ENCODE measurements at regions not wholly inside any gene's neighbourhood (a gene's known extent, or its start where the extent isn't known, plus 50 kb on each side); places are given as distances from the start of the nearest gene placed in this dataset.

DNA sequence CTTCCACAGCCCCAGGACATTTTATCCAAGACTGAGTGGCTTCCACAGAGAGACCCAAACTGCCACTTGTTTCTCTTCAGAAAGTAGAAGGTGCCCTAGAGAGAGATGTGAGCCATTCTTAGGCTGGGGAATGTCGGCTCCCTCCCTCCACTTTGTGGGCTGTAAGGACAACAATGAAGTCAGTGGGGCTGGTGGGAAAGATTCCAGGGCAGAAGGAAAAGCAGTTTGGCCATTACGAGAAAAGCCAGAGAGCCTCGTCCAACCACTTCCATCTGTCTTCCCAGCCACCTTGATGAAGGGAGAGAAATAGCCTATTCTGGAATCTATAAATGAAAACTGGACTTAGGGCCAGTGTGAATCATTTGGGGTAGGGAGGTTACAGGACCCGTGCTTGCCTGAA, 382.5 kb downstream of the NXPE2 start:
- TF ChIP-seq, protein P1, sequence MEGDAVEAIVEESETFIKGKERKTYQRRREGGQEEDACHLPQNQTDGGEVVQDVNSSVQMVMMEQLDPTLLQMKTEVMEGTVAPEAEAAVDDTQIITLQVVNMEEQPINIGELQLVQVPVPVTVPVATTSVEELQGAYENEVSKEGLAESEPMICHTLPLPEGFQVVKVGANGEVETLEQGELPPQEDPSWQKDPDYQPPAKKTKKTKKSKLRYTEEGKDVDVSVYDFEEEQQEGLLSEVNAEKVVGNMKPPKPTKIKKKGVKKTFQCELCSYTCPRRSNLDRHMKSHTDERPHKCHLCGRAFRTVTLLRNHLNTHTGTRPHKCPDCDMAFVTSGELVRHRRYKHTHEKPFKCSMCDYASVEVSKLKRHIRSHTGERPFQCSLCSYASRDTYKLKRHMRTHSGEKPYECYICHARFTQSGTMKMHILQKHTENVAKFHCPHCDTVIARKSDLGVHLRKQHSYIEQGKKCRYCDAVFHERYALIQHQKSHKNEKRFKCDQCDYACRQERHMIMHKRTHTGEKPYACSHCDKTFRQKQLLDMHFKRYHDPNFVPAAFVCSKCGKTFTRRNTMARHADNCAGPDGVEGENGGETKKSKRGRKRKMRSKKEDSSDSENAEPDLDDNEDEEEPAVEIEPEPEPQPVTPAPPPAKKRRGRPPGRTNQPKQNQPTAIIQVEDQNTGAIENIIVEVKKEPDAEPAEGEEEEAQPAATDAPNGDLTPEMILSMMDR (IDR thresholded peaks at IDR 0.05 in 2 of 3, conservative IDR thresholded peaks at IDR 0.05 in 1 of 3; ENCODE audit: borderline replicate concordance in 1 of 3, insufficient read depth in 1 of 3, low read depth in 2 of 3, low read length in 2 of 3), result no peak
- POLR2A ChIA-PET, result no interaction called here

DNA sequence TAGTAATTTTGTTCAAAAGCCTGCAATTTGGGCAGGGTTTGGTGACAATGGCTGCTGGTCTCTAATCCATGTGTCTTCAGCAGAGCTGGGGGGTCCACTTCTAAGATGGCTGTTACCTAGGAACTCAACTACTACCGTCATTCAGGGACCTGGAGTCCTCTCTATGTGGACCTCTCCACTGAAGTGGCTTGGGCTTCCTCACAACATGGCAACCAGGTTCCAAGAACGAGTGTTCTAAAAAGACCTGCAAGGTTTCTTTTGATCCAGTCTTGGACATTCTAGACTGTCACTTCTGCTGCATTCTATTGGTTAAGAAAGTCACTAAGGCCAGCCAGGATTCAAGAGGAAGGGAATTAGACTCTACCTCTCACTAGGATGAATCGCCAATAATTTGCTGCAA, 387.0 kb downstream of the NXPE2 start:
- no peak overlapping the region for H2AFZ ChIP-seq (ENCODE audit: low read depth, low read length, poor library complexity, severe bottlenecking)
- CTCF ChIA-PET, result no interaction called here

More for the DNA sequence above, 382.5 kb downstream of the NXPE2 start:
- no peak overlapping the region for H3K4me2 ChIP-seq (ENCODE audit: low read length)
- H3K9me2 ChIP-seq (ENCODE audit: insufficient read depth), result no peaks in the 10 kb centered on the region
- H3K79me2 ChIP-seq (ENCODE audit: insufficient read depth, low read length), result no peaks in the 10 kb centered on the region
- no peak overlapping the region for H3K4me3 ChIP-seq (replicated peaks in 1 of 2; ENCODE audit: low read depth in 1 of 2, low read length in 2 of 2)
- intact Hi-C loops (cut with micrococcal nuclease), result no loop called here
- ATAC-seq, result no peak
- H3K9me3 ChIP-seq (ENCODE audit: control insufficient read depth in 1 of 2, insufficient read depth in 1 of 2, low read depth in 1 of 2, low read length in 2 of 2), result peaks cover 8 to 18% of the 10 kb centered on the region in 2 experiments; a peak in 2 of 4 replicates
- no peaks in the 10 kb centered on the region for H3K27me3 ChIP-seq (ENCODE audit: insufficient read depth, low read length)
- no peaks in the 10 kb centered on the region for H4K20me1 ChIP-seq (ENCODE audit: insufficient read depth)
- no peak overlapping the region for H3K9ac ChIP-seq (ENCODE audit: low read length)
- no peak overlapping the region for H3K27ac ChIP-seq (ENCODE audit: low read depth, low read length)
- no peaks in the 10 kb centered on the region for H3K36me3 ChIP-seq (ENCODE audit: control insufficient read depth in 1 of 2, insufficient read depth in 2 of 2, low read length in 2 of 2)
- no peaks in the 10 kb centered on the region for H3K4me1 ChIP-seq (ENCODE audit: control insufficient read depth in 1 of 2, insufficient read depth in 2 of 2, low read length in 2 of 2)
- ChIA-PET RAD21 (ENCODE audit: low non-redundant PET in 1 of 2, low total read pairs in 2 of 2, uncharacterized antibody in 2 of 2, unreplicated experiment in 2 of 2) (no interaction called here), CTCF (no interaction called here)
- no peak overlapping the region for H2AFZ ChIP-seq (ENCODE audit: low read depth, low read length, poor library complexity, severe bottlenecking)
- no TSS peak for BruUV-seq (replicated peaks)
- no peak for DNase-seq (ENCODE audit: low read depth, low spot score)

More for the DNA sequence above, 387.0 kb downstream of the NXPE2 start:
- RAD21 ChIA-PET (ENCODE audit: low non-redundant PET in 1 of 2, low total read pairs in 2 of 2, uncharacterized antibody in 2 of 2, unreplicated experiment in 2 of 2), result no interaction called here
- intact Hi-C loops (cut with micrococcal nuclease), result no loop called here
- TF ChIP-seq SIN3A (IDR thresholded peaks at IDR 0.05; ENCODE audit: low read depth), result no peak
- TF ChIP-seq ELF1 (IDR thresholded peaks at IDR 0.05; ENCODE audit: borderline replicate concordance, low read depth), result no peak
- no peak for TF ChIP-seq TCF7L2 (IDR thresholded peaks at IDR 0.05; ENCODE audit: borderline replicate concordance, extremely low read depth, insufficient read depth, insufficient read length)
- no peak for TF ChIP-seq ZNF274 (IDR thresholded peaks at IDR 0.05; ENCODE audit: low read depth, low read length)
- no peak for TF ChIP-seq CBX3 (IDR thresholded peaks at IDR 0.05; ENCODE audit: low read depth)
- no peak for TF ChIP-seq SRF (IDR thresholded peaks at IDR 0.05; ENCODE audit: low read depth)
- no peak for TF ChIP-seq EGR1 (IDR thresholded peaks at IDR 0.05; ENCODE audit: low read depth)
- TF ChIP-seq SP1 (IDR thresholded peaks at IDR 0.05; ENCODE audit: low read depth), result no peak
- Histone ChIP-seq H3K27ac (ENCODE audit: low read depth, low read length) (no peak overlapping the region), H3K79me2 (ENCODE audit: insufficient read depth, low read length) (no peaks in the 10 kb centered on the region), H3K4me1 (ENCODE audit: control insufficient read depth in 1 of 2, insufficient read depth in 2 of 2, low read length in 2 of 2) (no peaks in the 10 kb centered on the region), H3K9me2 (ENCODE audit: insufficient read depth) (no peaks in the 10 kb centered on the region), H3K4me2 (ENCODE audit: low read length) (no peak overlapping the region), H3K9me3 (ENCODE audit: control insufficient read depth in 1 of 2, insufficient read depth in 1 of 2, low read depth in 1 of 2, low read length in 2 of 2) (peaks cover 4 to 5% of the 10 kb centered on the region in 2 experiments; a peak in 2 of 4 replicates), H3K9ac (ENCODE audit: low read length) (no peak overlapping the region), H4K20me1 (ENCODE audit: insufficient read depth) (no peaks in the 10 kb centered on the region), H3K36me3 (ENCODE audit: control insufficient read depth in 1 of 2, insufficient read depth in 2 of 2, low read length in 2 of 2) (no peaks in the 10 kb centered on the region), H3K27me3 (ENCODE audit: insufficient read depth, low read length) (no peaks in the 10 kb centered on the region), H3K4me3 (replicated peaks in 1 of 2; ENCODE audit: low read depth in 1 of 2, low read length in 2 of 2) (no peak overlapping the region)
- no TSS peak for BruUV-seq (replicated peaks)
- DNase-seq (ENCODE audit: low read depth, low spot score) (no peak), ATAC-seq (no peak)
- POLR2A ChIA-PET, result no interaction called here

All from HCT116 (cell line).